ENCODE measurements at regions not wholly inside any gene's neighbourhood (a gene's known extent, or its start where the extent isn't known, plus 50 kb on each side); places are given as distances from the start of the nearest gene placed in this dataset.

DNA sequence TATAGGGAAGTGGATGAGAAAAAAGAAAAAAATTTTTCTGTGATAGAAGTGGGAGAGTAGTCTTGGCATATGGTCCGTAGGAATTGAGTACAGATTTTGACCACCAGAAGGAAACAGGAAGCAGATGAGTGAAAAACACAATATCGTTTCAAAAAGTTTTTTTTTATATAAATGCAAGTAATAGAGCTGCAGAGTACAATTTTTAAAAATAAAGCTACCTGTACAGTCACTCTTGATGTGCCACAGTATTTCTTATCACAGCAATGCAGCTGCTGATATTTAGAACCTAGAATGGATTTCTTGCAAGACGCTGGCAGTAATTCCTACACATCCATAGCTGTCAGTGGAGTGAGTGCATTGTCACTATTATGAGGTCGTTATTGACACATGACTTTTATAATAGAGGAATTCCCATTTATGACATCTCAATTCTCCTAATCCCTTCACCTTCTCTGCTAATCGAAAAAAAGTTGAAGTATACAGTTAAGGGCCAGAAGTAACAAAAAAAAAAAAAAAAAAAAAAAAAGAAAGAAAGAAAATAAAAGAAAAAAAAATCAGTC is 477.7 kb downstream of the TAF11L14 start:
- no peak for DNase-seq (ENCODE audit: low spot score)

DNA sequence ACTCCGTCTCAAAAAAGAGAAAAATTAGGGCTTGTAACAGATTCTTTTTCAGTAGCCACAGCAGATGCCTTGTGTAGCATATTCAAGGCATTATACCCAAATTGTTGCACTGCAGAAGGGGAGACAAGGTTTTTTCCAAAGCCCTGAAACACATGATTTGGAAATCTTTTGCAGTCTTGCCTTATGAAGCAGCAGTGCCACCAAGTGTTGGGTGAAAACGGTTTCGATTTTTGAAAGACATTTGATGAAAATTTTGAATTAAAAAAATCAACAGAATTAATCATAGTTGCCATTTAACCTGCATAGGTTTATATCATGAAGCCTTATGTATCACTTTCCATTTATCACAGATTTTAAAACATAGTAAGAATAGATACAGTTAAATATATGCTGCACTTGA is 479.5 kb downstream of the TAF11L14 start:
- DNase-seq (ENCODE audit: low spot score): no peak

DNA sequence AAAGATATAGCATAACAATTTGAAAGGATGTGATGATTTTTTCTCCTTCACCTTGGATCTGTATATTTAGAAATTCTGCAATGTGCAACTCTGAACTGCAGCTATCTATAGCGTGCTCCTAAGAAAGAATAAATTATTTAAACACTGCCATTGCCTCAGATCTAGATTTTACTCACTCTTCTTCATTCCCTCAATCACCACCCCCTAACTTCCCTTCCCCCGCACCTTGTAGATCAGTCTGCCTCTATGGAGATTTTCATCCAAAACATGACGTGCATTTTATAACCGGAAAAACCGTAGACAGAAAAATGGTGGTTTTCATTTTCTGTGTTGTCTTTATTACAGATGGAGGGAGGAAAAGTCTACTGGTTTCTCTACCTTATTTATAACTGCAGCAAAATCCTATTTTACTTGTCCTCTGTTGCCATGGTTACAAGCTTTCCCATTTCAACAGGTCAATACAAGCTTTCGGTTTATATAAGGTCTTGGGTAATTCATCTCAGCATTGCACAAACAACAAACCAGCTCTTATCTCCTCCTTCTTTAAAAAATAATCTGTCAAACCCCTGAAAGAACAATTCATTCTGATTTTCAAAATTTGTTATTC is 480.0 kb downstream of the TAF11L14 start:
- no peak for DNase-seq (ENCODE audit: low spot score)

DNA sequence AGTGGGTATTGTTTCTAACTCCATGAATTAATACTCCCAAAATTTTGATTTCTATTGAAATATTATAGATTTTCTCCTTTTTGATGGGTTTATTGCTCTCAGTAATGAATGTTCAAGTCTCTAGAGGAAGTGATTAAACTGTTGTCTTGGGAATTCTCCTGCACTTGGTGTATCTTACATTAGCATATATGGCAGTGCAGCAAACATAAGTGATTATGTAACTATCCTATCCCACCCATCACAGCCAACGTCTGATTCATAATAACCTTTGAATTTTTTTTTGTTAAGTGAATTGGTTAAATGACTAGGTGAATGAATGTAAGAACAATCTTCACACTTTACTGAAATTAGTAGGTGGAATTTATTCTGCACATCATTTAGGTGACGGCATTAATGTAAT is 483.7 kb downstream of the TAF11L14 start:
- DNase-seq (ENCODE audit: low spot score): no peak

DNA sequence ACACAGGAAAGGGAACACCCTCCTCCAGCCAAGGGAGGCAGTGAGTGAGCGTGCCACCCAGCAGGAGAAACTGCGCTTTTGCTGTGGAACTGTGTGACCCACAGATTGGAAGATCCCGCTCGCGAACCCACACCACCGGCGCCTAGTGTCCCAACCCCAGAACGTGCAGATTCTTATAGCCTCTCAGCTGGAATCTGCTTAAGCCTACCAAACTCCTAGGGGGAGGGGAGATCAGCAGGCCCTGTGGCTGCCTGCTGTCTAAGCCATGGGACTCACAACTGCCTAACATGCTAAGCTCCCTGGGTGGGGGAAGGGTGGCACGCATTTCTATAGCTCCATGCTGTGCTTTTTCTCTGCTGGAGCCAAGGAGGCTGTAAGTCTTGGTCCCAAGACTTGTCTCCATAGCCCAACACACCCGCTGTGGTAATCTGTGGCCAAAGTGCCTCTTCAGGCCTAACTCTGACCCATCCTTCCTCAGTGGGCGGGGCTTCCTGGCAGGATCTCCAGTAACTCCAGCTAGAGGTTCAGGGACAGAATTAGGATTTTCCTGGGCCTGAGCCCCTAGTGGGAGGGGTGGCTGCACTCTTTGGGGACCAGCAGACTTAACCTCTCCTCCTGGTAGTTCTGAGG is 485.0 kb downstream of the TAF11L14 start:
- no peak for DNase-seq (ENCODE audit: low spot score)

DNA sequence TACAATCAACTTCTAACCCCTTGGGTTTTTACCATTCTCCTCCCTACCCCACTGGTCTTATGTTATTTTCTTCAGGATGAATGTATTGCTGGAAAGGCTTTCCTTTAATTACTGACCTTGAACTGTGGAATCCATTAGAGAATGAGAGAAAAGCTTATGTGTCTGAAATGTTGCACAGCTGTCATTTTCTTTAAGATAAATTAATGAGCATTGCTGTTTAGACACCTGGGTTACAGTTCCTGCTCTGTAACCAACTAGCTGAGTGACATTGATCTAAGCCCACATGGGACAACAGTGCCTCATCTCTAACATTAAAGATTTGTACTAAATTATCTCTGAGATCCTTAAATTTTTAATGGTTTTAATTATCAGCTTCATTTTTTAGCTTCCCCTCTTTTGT is 507.0 kb downstream of the TAF11L14 start:
- no peak for DNase-seq (ENCODE audit: low spot score)

DNA sequence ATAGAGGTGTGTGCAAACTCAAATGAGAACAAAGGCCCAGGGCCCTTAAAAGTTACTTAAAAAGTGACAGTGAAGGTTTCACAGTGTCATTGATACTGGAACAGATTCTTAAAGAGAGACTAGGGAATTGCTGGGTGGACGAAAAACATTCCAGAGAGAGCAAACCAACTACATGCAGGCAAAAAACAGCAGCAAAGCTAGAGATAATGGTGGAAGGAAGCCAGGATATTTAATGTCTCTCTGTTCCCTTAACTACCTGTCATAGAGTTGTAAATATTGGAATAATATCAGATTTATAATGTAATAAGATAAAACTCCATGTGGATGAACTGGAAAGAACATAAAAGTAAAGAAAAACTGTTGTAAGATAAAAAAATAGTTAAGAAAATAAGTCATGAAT is 508.6 kb downstream of the TAF11L14 start:
- DNase-seq (ENCODE audit: low spot score): no peak

DNA sequence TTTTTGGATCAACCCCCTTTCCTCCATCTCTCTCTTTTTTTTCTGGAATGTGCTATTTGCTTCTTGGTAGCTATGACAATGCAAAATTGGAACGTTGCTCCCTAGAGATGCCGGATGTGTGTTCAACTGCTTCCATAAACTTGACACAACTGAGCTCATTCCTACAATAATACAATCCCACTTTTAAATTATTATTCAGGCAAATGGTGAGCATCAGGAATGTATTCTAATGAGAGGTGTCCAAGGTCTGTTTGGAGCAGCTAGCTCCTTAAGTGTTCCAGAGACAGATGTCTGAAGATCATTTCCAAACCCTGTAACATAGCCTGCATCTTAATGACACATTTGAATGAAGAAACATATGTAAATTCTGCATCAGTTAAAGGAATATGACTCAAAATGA is 518.4 kb downstream of the TAF11L14 start:
- no peak for DNase-seq (ENCODE audit: low spot score)

DNA sequence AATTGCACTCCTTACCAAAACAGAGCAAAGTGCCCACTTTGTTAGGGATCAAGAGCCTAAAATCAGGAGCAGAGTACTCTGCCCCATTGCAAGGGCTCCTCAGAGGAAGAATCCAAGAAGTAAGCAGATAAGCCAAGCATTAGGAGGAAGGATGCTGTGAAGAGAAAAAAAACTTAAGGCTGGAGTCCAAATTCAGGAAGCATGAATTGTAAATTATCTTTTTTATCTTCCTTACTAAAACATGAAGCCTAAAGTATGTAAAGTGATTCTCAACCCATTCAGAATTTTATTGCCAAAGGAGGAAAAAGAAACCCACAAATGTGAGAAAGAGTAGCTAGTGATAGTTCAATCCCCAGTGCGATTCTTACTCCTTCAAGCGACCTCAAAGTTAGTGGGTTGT is 523.9 kb downstream of the TAF11L14 start:
- DNase-seq (ENCODE audit: low spot score): no peak

DNA sequence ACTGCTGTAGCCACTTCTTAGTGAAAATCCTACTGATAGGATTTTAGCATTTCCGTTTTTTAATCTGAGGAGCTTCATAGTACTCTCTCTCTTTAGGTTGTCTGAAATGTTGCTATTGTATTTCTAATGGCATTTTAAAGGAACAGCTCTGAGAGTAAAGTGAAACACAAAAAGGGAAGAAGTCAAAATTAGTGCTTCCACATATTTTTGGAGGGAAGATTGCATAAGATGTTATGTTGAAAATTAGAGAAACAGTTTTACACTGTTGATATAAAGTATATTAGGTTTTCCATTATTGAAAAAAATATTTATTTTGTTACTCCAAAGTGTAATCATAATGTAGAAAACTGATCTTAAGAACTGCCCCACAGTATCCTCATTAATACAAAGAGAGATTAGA is 525.1 kb downstream of the TAF11L14 start:
- no peak for DNase-seq (ENCODE audit: low spot score)

DNA sequence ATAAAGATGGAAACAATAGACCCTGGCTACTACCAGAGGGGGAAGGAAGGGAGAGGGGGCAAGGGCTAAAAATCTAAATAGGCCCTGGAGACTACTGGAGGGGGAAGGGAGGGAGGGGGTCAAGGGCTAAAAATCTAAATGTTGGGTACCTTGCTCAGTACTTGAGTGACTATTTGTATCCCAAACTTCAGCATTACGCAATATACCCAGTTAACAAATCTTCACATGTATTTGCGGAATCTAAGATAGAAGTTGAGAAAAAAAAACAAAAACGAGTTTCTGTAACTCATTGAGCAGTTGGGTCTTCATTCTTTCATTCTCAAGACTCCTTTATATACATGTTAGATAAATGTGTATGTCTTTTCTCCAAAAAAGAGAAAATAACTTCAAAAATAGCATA is 537.4 kb downstream of the TAF11L14 start:
- no peak for DNase-seq (ENCODE audit: low spot score)

DNA sequence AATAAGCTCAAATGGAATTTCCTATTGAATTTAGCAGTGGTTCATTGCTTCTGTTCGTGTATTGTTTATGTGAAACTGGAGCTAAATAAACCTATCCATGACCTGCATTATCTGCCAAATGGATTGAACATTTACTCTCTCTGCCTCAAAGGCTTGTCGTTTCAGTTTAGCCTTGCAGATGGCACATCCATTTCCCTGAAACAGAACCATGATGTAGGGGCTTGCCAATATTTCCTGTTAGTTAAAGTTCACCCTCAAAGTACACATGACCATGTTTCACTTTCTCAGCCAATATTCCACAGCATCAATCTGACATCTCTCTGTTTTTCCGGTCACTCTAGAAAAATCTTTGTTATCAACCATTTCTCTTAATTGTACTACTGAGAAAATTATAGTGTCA is 545.3 kb downstream of the TAF11L14 start:
- DNase-seq (ENCODE audit: low spot score): no peak

DNA sequence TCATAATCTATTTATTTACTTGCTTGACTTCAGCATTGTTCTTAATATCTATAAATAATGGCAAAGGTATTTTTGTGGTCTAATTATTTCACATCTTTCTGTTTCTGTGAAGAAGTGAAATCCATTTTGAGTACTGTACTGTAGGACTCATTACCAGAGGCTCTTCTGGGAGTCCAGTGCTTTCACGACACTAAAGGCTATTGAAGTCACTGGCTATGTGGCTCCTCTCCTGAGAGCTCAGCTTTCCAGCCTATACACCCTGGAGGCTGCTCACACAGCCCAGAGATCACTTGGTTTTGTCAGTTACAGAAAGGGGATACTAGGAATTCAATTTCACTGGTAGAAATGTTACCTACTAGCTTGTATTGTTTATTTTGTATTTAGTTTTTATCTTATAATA is 547.3 kb downstream of the TAF11L14 start:
- no peak for DNase-seq (ENCODE audit: low spot score)

DNA sequence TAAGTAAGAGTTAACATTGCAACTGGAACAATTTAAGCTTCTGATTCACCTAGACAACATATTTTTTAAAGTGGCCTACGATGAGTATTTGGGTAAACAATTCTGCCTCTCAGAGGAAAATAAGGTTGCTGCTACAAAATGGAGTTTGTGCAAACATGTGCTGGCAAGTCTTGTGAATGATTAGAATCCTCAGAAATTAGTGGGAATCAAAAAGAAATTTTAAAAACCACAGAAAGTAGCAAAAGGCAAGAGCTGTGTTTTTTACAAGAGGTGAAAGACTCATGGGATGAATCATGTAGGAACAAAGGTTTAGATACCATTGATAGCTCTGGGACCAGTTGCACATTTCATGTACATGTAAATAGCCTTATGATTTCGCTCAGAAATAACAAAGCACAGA is 561.6 kb downstream of the TAF11L14 start:
- no peak for DNase-seq (ENCODE audit: low spot score)

DNA sequence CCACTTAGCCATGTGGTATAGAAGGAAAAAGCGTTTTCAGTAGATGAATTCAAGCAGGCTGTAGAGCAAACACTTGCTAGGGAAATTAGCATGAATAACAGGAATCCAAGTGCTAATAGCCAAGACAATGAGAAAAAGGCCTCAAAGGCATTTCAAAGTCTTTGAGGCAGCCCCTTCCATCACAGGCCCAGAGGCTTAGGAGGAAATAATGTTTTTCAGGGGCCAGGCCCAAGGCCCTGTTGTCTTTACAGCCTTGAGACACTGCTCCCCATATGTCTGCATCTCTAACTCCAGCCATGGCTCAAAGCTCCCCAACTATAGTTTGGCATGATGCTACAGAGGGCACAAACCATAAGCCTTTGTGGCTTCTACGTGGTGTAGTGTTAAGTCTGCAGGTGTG is 563.5 kb downstream of the TAF11L14 start:
- no peak for DNase-seq (ENCODE audit: low spot score)

DNA sequence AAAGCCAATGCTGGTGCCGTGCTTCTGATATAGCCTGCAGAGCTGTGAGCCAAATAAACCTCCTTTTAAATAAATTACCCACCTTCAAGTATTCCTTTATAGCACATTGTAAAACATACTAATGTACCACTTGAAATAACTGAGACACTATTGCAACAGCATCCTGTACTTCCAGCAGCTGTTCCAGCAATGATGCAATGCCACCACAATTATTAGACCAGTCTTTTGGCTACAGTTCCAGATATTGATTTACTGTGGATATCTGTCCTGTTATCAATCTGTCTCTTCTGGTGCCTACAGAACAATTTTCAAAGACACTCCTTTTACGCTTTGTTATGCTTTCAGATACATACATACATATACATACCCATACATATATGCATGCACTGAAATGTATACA is 567.9 kb downstream of the TAF11L14 start:
- no peak for DNase-seq (ENCODE audit: low spot score)

DNA sequence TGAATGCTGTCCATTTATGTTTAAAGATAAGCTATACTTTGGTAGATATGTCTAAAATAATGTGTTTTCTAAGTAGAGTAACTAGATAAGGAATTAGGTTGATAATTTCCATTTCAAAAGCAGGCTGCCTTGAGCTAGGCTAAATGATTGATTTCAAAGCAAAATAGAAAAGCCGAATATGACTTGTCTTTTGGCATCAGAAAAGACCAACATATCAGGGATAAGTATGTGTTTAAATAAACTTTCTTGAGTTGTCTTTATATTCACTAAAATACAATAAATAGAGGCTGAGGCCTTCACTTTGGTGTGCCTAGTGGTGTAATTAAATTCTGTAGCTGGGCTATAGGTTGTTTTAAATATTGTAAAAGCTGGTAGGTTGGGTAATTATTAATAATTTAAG is 569.0 kb downstream of the TAF11L14 start:
- DNase-seq (ENCODE audit: low spot score): no peak

DNA sequence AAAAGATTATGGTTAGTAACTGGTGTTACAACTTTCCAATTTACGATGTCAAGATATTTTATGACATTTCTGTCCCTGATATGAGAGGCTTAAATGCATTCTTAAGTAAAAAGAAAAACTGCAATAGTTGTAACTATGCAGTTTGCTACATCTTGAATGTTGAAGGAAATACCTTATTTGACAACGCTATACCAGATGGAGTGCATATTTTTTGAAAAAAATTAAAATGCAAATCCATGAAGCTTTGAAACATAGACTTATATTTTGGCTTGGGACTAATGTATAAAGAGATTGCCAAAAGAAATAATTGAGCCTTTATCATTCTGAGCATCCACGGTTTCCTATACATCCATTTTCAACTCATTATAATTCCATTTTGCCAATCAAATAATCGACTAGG is 579.4 kb downstream of the TAF11L14 start:
- no peak for DNase-seq (ENCODE audit: low spot score)

DNA sequence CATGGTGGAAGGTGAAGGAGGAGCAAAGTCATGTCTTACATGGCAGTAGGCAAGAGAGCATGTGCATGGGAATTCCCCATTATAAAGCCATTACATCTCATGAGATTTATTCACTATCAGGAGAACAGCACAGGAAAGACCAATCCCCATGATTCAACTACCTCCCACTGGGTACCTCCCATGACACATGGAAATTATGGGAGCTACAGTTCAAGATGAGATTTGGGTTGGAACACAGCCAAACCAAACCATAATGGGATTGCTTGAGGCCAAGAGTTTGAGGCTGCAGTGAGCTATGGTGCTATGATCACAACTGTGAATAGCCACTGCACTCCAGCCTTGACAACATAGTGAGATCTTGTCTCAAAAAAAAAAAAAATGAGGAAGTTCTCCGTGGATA is 581.8 kb downstream of the TAF11L14 start:
- DNase-seq (ENCODE audit: low spot score): no peak

DNA sequence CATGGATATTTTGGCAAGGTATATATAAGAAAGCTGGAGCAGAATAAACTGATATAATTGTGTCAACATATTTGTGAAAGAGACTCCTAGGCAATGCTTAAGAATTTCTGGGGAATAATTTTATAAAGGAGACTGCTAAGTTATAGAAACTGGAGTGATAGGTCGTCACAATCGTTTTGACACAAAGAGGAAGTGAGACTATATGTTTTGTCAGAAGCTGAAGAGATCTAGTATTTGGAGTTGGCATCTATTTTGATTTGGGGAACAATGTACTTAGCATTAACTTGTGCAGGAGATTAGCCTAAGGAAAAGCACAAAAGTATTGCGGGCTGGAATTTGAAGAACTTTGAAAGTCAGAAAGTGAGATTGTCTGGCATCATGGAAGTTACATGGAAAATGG is 582.5 kb downstream of the TAF11L14 start:
- no peak for DNase-seq (ENCODE audit: low spot score)

DNA sequence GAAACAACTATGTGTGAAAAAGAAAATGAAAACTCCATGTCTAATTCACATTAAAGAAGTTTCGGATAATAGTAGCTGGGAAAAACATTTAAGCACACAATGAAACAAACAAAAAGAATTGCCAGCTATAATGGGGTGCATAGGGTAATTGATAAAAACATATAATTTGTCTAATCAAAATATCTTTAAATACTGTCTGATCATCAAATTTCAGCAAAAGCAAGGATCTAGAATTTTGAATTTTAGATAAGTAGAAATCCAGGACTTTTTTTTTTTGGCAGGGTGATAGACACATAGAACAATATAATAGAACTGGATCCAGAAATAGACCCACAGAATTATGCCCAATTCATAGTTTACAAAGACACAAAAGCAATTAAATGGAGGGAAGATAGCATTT is 585.0 kb downstream of the TAF11L14 start:
- DNase-seq (ENCODE audit: low spot score): no peak

DNA sequence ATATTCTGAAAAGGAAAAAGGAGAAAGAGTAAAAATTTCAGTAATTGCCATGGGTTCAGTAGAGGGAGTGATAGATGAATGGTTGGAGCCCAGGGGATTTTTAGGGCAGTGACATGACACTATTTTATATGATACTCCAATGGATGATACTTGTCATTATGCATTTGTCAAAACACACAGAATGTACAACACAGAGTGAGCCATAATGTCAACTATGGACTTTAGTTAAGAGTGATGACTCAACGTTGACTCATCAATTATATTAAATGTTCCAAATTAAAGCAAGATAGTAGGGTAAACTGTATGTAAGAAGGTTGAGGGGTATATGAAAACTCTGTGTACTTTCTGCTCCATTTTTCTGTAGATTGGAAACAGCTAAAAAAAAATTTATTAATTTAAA is 586.4 kb downstream of the TAF11L14 start:
- no peak for DNase-seq (ENCODE audit: low spot score)

DNA sequence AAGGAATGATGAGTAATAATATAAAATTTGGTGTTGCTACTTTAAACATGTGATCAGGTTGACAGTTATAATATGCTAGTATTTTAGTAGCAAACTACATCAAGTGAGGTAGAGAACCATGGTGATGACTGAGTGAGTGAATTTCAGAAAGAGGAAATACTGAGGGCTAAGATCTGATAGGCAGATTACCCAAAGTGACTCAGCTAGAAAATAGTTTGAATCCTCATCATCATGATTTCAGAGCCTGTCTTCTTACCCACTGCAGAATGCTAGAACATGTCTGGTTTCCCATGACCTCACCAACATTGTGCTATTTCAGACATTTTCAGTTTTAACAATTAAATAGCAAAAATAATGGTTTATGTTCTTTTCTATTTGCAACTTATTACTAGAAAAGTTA is 602.1 kb downstream of the TAF11L14 start:
- DNase-seq (ENCODE audit: low spot score): no peak

DNA sequence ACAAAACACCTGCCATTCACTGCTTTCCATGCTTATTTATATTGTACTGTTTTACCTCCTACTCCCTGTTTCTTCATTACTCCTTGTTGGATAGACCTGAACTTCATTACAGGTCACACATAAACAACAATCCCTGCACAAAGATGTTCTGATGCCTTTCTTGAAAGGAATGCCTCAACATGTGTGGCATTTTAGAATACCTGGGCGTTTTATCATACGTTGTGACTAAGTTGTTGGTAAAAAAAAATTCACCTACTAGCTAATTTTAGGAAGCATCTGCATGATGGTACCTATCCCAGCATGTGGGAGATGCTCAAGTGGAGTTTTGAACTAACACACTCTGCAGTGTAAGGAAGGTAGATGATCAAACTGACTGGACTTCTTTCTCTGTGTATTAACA is 604.1 kb downstream of the TAF11L14 start:
- DNase-seq (ENCODE audit: low spot score): no peak
